SW480 (cell line): ENCODE measurements at regions not wholly inside any gene's neighbourhood (a gene's known extent, or its start where the extent isn't known, plus 50 kb on each side); places are given as distances from the start of the nearest gene placed in this dataset.

Experiments used
- DNase-seq: peaks from one replicate; pipeline ENCODE4 v3.0.0-alpha.2; 2016; ENCODE audit warnings: low spot score

GRCh38 chr11:37050311-37050710, 452.3 kb upstream of the RAG2 start:
- DNase-seq: no peak

- DNase-seq: no peak
These were observed 442.9 kb upstream of the RAG2 start for GRCh38 chr11:37040921-37041320.

GRCh38 chr11:37038911-37039310, 440.9 kb upstream of the RAG2 start:
- no peak for DNase-seq

GRCh38 chr11:37026741-37027140, 428.7 kb upstream of the RAG2 start:
- DNase-seq: no peak

GRCh38 chr11:37026326-37026725, 428.3 kb upstream of the RAG2 start:
- no peak for DNase-seq

GRCh38 chr11:37006563-37006962, 408.5 kb upstream of the RAG2 start:
- DNase-seq: no peak

GRCh38 chr11:37002831-37003230, 404.8 kb upstream of the RAG2 start:
- DNase-seq: no peak

- DNase-seq: no peak
These were observed 399.6 kb upstream of the RAG2 start for GRCh38 chr11:36997656-36998055.

- no peak for DNase-seq
These were observed 398.8 kb upstream of the RAG2 start for GRCh38 chr11:36996795-36997194.

- no peak for DNase-seq
These were observed 396.2 kb upstream of the RAG2 start for GRCh38 chr11:36994208-36994607.

- DNase-seq: no peak
These were observed 390.5 kb upstream of the RAG2 start for GRCh38 chr11:36988556-36988955.

- no peak for DNase-seq
These were observed 387.5 kb upstream of the RAG2 start for GRCh38 chr11:36985562-36985961.

GRCh38 chr11:36976741-36977140, 378.7 kb upstream of the RAG2 start:
- no peak for DNase-seq

GRCh38 chr11:36974771-36975170, 376.7 kb upstream of the RAG2 start:
- no peak for DNase-seq

GRCh38 chr11:36953976-36954375, 355.9 kb upstream of the RAG2 start:
- DNase-seq: no peak

GRCh38 chr11:36948460-36949127, 350.6 kb upstream of the RAG2 start:
- no peak for DNase-seq

GRCh38 chr11:36945384-36945783, 347.3 kb upstream of the RAG2 start:
- peak; percentile 36 for DNase-seq

GRCh38 chr11:36933481-36933880, 335.4 kb upstream of the RAG2 start:
- no peak for DNase-seq

- no peak for DNase-seq
These were observed 333.1 kb upstream of the RAG2 start for GRCh38 chr11:36931139-36931538.

GRCh38 chr11:36930256-36930655, 332.2 kb upstream of the RAG2 start:
- no peak for DNase-seq

GRCh38 chr11:36929401-36929800, 331.4 kb upstream of the RAG2 start:
- DNase-seq: no peak

GRCh38 chr11:36928621-36929020, 330.6 kb upstream of the RAG2 start:
- no peak for DNase-seq

- DNase-seq: no peak
These were observed 301.8 kb upstream of the RAG2 start for GRCh38 chr11:36899800-36900199.

GRCh38 chr11:36890841-36891240, 292.8 kb upstream of the RAG2 start:
- no peak for DNase-seq
